ENCODE measurements at regions not wholly inside any gene's neighbourhood (a gene's known extent, or its start where the extent isn't known, plus 50 kb on each side); places are given as distances from the start of the nearest gene placed in this dataset.

DNA sequence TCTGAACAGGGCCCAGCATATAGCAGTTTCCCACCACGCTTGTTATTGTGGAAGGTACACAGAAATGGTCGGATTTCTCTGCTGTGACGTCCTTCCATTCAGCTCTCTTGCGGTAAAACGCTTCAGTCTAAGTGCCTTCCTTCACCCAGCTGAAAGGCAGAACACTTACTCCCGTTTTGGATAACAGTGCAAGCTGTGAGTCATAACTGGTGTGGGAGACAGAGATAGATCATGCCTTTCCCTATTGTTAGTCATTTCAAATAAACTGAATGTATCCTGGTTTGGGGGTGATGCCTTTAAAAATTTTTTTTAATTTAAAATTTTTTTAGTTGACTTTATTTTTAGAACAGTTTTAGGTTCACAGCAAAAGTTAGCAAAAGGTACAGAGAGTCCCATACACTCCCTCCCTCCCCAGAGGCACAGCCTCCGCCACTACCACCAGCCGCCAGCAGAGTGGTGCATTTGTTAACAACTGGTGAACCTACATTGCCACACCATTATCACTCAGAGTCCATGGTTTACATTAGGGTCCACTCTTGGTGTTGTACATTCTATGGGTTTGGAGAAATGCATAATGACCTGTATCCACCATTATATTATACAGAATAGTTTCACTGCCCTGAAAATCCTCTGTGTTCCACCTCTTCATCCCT is 94.9 kb upstream of the NSMCE3 start:
- H3K4me1 Mint-ChIP-seq (ENCODE audit: low read depth in 2 of 2): no peaks in the 10 kb centered on the region
- no peak for DNase-seq
- no peak for ATAC-seq (replicated peaks)
- no peak overlapping the region for H3K27ac Mint-ChIP-seq
- no peaks in the 10 kb centered on the region for H3K36me3 Mint-ChIP-seq (ENCODE audit: insufficient read depth)
- H3K9me3 Mint-ChIP-seq: peaks cover 0 to 7% of the 10 kb centered on the region in 2 donors
- no peak overlapping the region for H3K4me3 Mint-ChIP-seq
- H3K27me3 Mint-ChIP-seq: peaks cover 19 to 34% of the 10 kb centered on the region in 2 donors

DNA sequence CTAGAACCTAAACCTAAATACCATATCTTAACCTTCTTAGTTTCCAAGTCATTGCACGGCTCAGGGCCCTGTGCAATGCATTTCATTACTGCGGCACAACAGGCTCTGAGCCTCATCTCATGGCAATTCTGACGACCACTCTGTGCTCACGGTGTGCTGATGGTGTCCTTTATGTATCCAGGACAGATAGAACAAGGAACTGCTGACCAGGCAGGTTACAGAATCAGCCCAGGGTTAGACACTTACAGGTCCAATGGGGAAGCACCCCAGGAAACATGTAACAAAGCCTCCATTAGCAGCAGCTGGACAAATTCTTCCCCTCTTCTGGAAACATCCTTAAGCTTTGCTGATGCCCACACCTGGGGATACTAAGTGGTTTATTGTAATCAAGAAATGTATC is 91.9 kb upstream of the NSMCE3 start:
- H3K4me1 Mint-ChIP-seq (ENCODE audit: low read depth in 2 of 2): no peaks in the 10 kb centered on the region
- peaks cover 17 to 30% of the 10 kb centered on the region in 2 donors for H3K27me3 Mint-ChIP-seq
- no peaks in the 10 kb centered on the region for H3K36me3 Mint-ChIP-seq (ENCODE audit: insufficient read depth)
- H3K9me3 Mint-ChIP-seq: no peaks in the 10 kb centered on the region
- DNase-seq (no peak), ATAC-seq (replicated peaks) (no peak)
- no peak overlapping the region for H3K27ac Mint-ChIP-seq
- H3K4me3 Mint-ChIP-seq: no peak overlapping the region

DNA sequence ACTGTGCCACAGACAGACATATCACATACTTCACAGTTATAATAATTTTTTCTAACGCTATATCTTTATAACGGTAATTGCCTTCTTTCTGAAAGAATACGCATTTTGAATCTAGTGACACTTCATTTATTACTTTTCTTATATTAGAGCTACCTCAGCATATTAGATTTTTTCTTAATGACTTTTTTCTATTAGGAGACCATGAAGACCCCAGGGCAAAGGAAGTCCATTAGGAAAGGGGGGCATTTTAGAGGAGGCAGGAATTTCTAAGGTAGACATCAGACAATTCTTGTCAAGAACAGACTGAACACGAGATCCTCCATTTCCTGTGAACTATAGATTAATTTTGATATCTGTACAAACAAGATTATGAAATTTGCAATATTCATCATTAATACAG is 90.5 kb upstream of the NSMCE3 start:
- Mint-ChIP-seq H3K36me3 (ENCODE audit: insufficient read depth) (no peaks in the 10 kb centered on the region), H3K9me3 (no peaks in the 10 kb centered on the region), H3K27ac (no peak overlapping the region), H3K4me3 (no peak overlapping the region), H3K4me1 (ENCODE audit: low read depth in 2 of 2) (no peaks in the 10 kb centered on the region), H3K27me3 (peaks cover 16 to 21% of the 10 kb centered on the region in 2 donors)
- ATAC-seq (replicated peaks): no peak
- no peak for DNase-seq

DNA sequence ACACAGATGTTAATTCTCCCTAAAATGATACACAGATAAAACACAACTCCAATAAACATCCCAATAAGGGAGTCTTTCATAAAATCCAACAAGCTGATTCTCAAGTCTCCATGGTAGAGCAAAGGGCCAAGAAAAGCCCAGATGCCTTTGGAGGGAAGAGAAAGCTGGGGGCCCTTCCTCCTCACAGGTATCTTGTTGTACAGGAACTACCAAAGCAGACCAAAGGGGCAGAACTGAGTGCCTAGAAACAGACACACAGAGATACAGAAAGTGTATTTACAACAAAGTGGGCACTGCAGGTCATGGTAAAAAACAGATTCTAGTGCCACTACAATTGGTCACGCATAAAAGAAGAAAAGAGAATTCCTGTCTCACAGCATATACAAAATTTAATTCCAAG is 87.2 kb upstream of the NSMCE3 start:
- H3K4me3 Mint-ChIP-seq: no peak overlapping the region
- no peaks in the 10 kb centered on the region for H3K4me1 Mint-ChIP-seq (ENCODE audit: low read depth in 2 of 2)
- no peak for ATAC-seq (replicated peaks)
- H3K27me3 Mint-ChIP-seq: peaks cover 20 to 29% of the 10 kb centered on the region in 2 donors
- H3K27ac Mint-ChIP-seq: no peak overlapping the region
- no peaks in the 10 kb centered on the region for H3K36me3 Mint-ChIP-seq (ENCODE audit: insufficient read depth)
- DNase-seq: no peak
- H3K9me3 Mint-ChIP-seq: no peaks in the 10 kb centered on the region

DNA sequence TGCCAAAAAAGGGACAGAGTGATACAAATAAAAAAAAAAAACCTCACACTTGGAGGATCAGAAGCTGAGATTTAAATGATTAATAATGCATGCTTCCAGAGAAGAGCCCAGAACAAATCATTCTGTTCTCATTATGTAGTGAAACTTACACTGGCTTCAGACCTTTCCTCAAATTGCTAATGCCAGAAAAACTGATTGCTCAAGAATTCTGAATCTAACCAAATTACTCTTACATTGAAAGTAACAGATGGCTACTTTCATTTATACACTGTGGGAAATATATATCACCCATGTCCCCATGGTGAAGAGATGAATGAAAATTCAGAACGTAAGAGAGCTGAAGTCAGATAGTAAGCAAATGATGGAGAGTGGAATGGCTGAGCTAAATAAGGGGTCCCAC is 85.9 kb upstream of the NSMCE3 start:
- peaks cover 0 to 1% of the 10 kb centered on the region in 2 donors for H3K4me1 Mint-ChIP-seq (ENCODE audit: low read depth in 2 of 2)

DNA sequence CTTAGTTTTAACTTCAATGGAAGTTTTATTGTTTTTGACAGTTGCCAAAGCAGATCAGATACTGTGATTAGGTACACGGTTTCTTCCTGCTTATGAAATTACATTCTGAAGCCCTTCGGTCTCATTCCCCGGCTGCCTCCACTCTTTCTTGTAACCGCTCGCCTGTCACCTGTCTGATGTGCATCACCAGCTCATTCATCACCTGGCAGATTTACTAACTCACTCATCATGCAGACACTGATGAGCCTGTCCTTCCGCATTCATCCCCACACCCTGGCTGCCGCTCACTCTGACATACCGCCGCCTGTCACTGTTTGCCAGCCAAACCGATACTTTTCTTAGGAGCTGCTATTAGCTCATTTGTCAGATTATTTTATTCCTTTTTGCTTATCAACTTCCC is 82.8 kb upstream of the NSMCE3 start:
- Mint-ChIP-seq H3K9me3 (no peaks in the 10 kb centered on the region), H3K36me3 (ENCODE audit: insufficient read depth) (no peaks in the 10 kb centered on the region), H3K27ac (no peak overlapping the region), H3K4me1 (ENCODE audit: low read depth in 2 of 2) (peaks cover 0 to 1% of the 10 kb centered on the region in 2 donors), H3K4me3 (no peak overlapping the region), H3K27me3 (peaks cover 29 to 32% of the 10 kb centered on the region in 2 donors)
- DNase-seq (no peak), ATAC-seq (replicated peaks) (no peak)

More for the DNA sequence above, 85.9 kb upstream of the NSMCE3 start:
- Mint-ChIP-seq H3K36me3 (ENCODE audit: insufficient read depth) (no peaks in the 10 kb centered on the region), H3K27me3 (peaks cover 20 to 29% of the 10 kb centered on the region in 2 donors), H3K9me3 (no peaks in the 10 kb centered on the region), H3K27ac (no peak overlapping the region), H3K4me3 (no peak overlapping the region)
- no peak for ATAC-seq (replicated peaks)
- no peak for DNase-seq

DNA sequence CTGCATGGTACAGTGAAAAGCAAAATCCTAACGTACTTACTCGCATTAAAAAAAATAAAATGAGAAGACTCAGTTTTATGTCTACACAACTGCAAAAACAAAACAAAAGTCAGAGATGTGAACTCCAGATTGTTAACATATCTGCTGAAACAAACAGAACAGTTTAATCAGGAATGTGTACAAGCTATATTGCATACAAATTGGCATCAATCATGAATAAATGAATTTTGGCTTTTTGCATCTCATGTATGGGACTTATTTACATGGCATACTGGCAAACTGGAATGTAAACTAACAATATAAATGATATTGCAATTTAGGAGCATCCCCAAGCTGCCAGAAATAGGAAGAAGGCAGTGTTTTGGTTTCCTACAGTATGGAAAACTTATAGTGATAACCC is 79.6 kb upstream of the NSMCE3 start:
- peaks cover 10 to 31% of the 10 kb centered on the region in 2 donors for H3K27me3 Mint-ChIP-seq
- no peak overlapping the region for H3K27ac Mint-ChIP-seq
- no peak overlapping the region for H3K4me3 Mint-ChIP-seq
- ATAC-seq (replicated peaks): no peak
- DNase-seq: no peak
- H3K4me1 Mint-ChIP-seq (ENCODE audit: low read depth in 2 of 2): peaks cover 0 to 1% of the 10 kb centered on the region in 2 donors
- no peaks in the 10 kb centered on the region for H3K9me3 Mint-ChIP-seq
- no peaks in the 10 kb centered on the region for H3K36me3 Mint-ChIP-seq (ENCODE audit: insufficient read depth)

DNA sequence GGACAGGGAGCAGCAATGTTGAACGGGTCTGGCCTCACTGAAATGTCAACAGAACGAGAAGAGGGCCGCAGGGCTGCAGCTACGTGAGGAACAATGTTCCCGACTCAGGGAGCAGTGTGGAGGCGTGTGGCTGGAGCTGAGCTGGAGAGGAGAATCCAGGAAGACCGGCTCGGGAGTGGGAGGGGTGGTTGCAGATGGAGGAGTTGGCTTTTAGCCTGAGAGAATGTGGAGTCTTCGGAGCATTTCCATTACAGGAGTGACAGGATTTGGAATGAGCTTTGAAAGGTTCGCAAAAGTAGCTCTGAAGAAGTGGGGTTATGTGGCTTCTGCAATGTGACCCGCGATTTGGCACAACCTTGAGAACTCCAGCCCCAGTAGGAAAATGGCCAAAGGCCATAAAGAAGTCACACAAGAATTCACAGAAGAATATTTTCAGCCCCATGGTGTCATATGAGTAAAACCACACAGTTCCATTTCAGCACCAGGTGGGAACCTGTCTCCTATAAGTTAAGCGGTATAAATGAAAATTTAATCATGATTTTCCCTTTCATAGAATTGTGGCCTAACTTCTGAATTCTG is 78.8 kb upstream of the NSMCE3 start:
- DNase-seq (no peak), ATAC-seq (replicated peaks) (no peak)
- peaks cover 0 to 1% of the 10 kb centered on the region in 2 donors for H3K4me1 Mint-ChIP-seq (ENCODE audit: low read depth in 2 of 2)
- H3K27ac Mint-ChIP-seq: no peak overlapping the region
- no peaks in the 10 kb centered on the region for H3K36me3 Mint-ChIP-seq (ENCODE audit: insufficient read depth)
- no peaks in the 10 kb centered on the region for H3K9me3 Mint-ChIP-seq
- H3K4me3 Mint-ChIP-seq: no peak overlapping the region
- peaks cover 8 to 26% of the 10 kb centered on the region in 2 donors for H3K27me3 Mint-ChIP-seq

DNA sequence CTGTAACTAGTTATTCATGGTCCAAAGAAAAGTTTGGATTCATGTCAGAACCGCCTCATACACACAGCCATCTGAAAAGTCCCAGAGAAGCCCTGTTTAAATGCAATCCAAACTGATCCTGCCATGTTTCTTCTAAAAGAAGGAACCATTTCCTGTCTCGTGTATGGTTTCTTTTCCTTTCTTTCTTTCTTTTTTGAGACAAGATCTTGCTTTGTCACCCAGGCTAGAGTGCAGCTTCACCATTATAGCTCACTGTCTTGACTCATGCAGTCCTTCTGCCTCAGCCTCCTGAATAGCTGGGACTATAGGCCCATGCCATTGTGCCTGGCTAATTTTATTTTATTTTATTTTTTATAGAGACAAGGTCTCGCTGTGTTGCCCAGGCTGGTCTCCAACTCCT is 77.4 kb upstream of the NSMCE3 start:
- H3K4me1 Mint-ChIP-seq (ENCODE audit: low read depth in 2 of 2): peaks cover 0 to 1% of the 10 kb centered on the region in 2 donors
- H3K27ac Mint-ChIP-seq: no peak overlapping the region
- DNase-seq (no peak), ATAC-seq (replicated peaks) (no peak)
- H3K9me3 Mint-ChIP-seq: no peaks in the 10 kb centered on the region
- H3K36me3 Mint-ChIP-seq (ENCODE audit: insufficient read depth): no peaks in the 10 kb centered on the region
- H3K27me3 Mint-ChIP-seq: peaks cover 0 to 26% of the 10 kb centered on the region in 2 donors
- no peak overlapping the region for H3K4me3 Mint-ChIP-seq

DNA sequence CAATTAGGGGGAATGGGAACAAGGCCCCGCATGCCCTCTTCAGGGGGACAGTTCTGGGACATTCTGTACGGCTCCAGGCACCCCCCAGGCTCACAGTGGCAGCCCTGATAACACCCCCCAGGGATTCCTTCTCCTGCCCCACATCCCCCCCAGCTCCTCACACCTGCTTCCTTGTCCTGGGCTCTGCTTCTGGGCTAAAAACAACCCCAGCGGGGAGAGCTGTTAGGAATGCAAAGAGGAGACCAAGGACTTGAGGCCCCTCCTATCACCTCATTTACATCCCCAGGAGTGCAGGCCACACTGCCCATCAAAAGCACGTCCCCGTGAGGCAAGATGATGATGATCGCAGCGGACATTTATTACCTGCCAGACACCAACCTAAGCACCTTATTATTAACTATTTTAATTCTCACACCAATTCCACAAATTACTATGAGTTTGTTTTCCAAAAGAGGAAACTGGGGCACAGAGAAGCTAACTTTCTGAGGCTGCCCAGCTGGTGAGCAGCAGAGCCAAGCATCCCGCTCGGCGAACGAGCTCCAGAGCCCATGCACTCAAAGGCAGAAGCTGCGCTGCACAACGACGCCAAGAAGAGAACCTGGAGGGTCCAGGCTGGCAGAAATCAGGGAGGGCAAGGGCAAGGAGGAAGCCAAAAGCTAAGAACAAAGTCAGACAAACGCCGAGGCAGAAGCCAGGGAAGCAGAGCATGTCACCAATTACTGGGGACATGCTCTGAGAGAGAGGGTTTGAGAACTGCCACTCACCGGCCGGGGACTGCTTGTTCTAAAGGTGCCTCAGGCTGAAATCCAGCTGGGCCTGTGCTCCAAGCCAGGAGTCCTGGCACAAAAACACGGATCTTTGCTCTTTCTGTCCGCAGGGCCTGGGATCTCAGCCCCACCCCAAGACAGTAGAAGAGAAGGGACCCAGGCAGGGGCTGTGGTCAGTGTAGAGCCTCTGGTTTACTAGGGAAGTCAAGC is 76.2 kb upstream of the NSMCE3 start:
- Mint-ChIP-seq H3K4me3 (no peak overlapping the region), H3K4me1 (ENCODE audit: low read depth in 2 of 2) (no peaks in the 10 kb centered on the region), H3K27ac (no peak overlapping the region)

DNA sequence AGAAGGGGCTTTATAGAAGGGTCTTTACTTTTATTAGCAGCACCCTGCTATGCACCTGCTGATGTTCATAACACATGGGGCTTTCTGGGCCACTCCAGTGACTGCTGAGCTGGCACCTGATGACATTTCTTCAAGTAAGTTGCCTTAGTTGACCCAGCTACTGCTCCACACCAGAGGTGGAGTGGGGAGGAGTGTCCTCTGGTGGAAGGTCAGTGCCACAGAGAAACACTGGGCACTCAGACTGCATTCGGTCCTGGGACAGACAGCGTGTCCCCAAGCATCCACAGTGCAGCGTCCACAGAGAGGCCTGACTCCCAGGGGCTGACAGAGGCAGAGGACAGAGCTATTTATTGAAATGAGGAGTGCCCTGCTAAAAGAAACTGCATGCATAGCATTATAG is 74.9 kb upstream of the NSMCE3 start:
- no peak for DNase-seq
- Mint-ChIP-seq H3K9me3 (no peaks in the 10 kb centered on the region), H3K27me3 (peaks cover 0 to 26% of the 10 kb centered on the region in 2 donors), H3K4me1 (ENCODE audit: low read depth in 2 of 2) (no peaks in the 10 kb centered on the region), H3K4me3 (no peak overlapping the region), H3K27ac (no peak overlapping the region), H3K36me3 (ENCODE audit: insufficient read depth) (no peaks in the 10 kb centered on the region)
- ATAC-seq (replicated peaks): no peak

More for the DNA sequence above, 76.2 kb upstream of the NSMCE3 start:
- Mint-ChIP-seq H3K9me3 (no peaks in the 10 kb centered on the region), H3K36me3 (ENCODE audit: insufficient read depth) (no peaks in the 10 kb centered on the region), H3K27me3 (peaks cover 0 to 26% of the 10 kb centered on the region in 2 donors)
- ATAC-seq (replicated peaks): no peak
- DNase-seq: no peak

DNA sequence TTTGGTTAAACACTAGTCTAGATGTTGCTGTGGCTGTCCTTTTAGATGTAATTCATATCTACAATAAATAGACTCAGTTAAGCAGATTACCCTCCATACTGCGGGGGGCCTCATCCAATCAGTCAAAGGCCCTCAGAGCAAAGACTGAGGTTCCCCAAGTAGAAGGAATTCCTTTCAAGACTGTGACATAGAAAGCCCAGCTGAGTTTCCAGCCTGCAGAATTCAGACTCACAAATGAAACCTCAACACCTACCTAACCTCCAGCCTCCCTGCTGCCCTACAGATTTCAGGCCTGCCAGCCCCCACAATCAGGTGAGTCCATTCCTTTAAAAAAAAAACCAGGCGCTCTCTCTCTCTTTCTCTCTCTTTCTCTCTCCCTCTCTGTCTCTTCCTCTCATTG is 73.6 kb upstream of the NSMCE3 start:
- Mint-ChIP-seq H3K36me3 (ENCODE audit: insufficient read depth) (no peaks in the 10 kb centered on the region), H3K4me1 (ENCODE audit: low read depth in 2 of 2) (no peaks in the 10 kb centered on the region), H3K27ac (no peak overlapping the region), H3K4me3 (no peak overlapping the region), H3K9me3 (no peaks in the 10 kb centered on the region), H3K27me3 (peaks cover 0 to 22% of the 10 kb centered on the region in 2 donors)
- ATAC-seq (replicated peaks): no peak
- no peak for DNase-seq

DNA sequence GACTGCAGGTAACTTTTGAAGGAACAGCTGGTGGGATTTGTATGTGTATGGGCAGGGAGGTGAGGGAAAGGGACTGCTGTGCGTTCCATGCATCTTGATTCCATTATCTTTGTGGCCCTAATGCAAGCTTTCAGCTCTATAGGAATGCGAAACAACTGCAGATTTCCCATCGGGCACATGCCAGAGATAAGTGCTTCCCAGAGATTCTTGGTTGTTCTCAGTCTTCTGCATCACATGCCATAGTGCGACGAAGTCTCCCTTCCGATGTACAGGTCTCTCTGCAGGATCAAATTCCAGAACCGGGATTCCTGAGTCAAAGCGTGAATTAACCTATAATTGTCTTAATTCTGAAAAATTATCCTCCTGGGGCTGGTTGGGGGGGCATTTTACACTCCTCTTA is 72.6 kb upstream of the NSMCE3 start:
- no peaks in the 10 kb centered on the region for H3K9me3 Mint-ChIP-seq
- peaks cover 0 to 14% of the 10 kb centered on the region in 2 donors for H3K27me3 Mint-ChIP-seq
- no peak overlapping the region for H3K27ac Mint-ChIP-seq
- no peaks in the 10 kb centered on the region for H3K36me3 Mint-ChIP-seq (ENCODE audit: insufficient read depth)
- H3K4me1 Mint-ChIP-seq (ENCODE audit: low read depth in 2 of 2): no peaks in the 10 kb centered on the region
- DNase-seq: no peak
- no peak for ATAC-seq (replicated peaks)
- no peak overlapping the region for H3K4me3 Mint-ChIP-seq
